T-helper 1 cell (primary cell): ENCODE measurements at regions not wholly inside any gene's neighbourhood (a gene's known extent, or its start where the extent isn't known, plus 50 kb on each side); places are given as distances from the start of the nearest gene placed in this dataset.
"Not testable (repeated sequence)": the region's sequence is repeated elsewhere in the genome, so short reads cannot be mapped to it uniquely, and the experiment has no call there.

Experiments
- DNase-seq, 5 donors: peaks; one replicate each; pipeline ENCODE4 v3.0.0-alpha.2; 2012 to 2020

DNA sequence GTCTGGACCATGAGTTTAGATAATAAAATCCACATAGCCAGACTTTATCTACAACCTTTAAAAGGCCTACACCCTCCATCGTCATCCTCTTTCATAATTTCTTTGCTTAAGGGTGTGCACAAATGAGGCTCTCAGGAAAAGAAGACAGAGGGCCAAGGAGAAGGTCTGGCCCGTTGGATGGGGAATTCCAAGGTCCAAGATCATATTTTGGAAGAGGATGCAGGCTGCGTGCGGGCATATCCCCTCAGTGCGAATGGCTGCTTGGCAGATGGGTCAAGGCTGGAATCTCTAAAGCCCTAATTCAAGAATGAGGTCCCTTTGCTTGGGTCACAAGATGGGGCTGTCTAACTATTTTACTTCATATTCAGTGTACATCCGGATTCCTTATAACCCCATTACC lies 782.2 kb upstream of the NCAM2 start:
- no peak for DNase-seq

GRCh38 chr21:20220586-20220985 lies 777.6 kb upstream of the NCAM2 start:
- DNase-seq: no peak

GRCh38 chr21:20221981-20222380 lies 776.2 kb upstream of the NCAM2 start:
- DNase-seq: not testable (repeated sequence)

DNA sequence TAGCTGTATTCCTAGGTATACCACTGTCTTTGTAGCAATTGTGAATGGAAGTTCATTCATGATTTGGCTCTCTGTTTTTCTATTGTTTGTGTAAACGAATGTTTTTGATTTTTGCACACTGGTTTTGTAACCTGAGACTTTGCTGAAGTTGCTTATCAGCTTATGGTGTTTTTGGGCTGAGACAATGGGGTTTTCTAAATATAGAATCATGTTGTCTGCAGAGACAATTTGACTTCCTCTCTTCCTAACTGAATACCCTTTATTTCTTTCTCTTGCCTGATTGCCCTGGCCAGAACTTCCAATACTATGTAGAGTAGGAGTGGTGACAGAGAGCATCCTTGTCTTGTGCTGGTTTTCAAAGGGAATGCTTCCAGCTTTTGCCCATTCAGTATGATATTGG lies 761.6 kb upstream of the NCAM2 start:
- DNase-seq: not testable (repeated sequence)

GRCh38 chr21:20249401-20249800 lies 748.8 kb upstream of the NCAM2 start:
- no peak for DNase-seq

- no peak for DNase-seq
These were observed 747.9 kb upstream of the NCAM2 start for GRCh38 chr21:20250337-20250736.

DNA sequence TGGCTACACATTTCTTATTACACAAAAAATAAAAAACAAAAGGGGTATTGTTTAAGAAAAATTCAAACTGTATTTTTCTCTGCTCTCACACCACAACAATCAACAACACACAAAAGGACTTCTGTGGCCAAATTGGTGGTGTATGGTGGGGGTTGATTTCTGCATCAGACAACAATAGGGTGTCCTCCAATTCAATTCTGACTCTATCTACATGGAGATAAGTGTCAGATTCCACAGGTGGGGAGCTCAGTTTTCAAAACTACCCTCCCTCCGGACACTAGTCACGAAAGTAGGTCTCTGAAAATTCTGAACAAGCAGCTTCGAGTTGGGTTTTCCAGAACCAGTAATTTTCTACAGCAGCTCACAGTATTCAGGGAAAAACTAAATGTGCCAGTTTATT lies 744.9 kb upstream of the NCAM2 start:
- no peak for DNase-seq

DNA sequence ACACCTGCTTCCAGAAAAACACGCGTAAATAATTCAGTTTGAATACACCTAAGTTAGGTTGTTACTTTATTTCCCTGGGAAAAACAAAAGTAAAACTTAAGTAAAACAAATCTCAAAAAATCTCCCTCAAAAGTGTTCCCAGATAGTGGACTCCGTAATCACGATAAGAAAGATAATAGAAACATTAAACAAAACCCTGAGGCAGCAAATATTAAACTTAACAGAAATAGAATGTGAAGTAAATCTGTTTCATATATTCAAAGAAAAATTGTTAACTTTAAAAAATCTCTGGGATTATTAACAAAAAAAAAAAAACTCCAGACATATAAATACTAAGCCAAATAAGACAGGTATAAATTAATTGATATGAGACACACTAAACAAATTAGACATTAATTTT lies 743.2 kb upstream of the NCAM2 start:
- DNase-seq: no peak

GRCh38 chr21:20257052-20257740 lies 741.0 kb upstream of the NCAM2 start:
- DNase-seq: no peak

DNA sequence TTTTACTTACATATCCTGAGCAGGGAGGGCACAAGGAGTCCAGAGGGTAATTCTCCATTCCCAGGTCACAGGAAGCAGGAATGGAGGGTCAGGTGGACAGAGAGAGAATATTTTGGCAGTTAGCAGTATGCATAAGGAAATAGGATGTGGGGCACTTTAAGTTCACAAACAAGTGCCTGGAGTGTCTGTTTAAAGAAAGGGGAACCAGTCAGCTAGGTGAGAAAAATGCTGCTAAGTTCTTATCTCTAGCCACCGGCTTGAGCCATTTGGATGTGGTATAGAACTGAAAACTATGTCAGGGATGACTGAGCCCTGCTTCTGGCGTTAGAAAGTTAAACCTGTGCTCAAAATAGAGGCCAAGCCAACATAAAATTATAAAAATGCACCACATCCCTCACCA lies 739.7 kb upstream of the NCAM2 start:
- DNase-seq: no peak

DNA sequence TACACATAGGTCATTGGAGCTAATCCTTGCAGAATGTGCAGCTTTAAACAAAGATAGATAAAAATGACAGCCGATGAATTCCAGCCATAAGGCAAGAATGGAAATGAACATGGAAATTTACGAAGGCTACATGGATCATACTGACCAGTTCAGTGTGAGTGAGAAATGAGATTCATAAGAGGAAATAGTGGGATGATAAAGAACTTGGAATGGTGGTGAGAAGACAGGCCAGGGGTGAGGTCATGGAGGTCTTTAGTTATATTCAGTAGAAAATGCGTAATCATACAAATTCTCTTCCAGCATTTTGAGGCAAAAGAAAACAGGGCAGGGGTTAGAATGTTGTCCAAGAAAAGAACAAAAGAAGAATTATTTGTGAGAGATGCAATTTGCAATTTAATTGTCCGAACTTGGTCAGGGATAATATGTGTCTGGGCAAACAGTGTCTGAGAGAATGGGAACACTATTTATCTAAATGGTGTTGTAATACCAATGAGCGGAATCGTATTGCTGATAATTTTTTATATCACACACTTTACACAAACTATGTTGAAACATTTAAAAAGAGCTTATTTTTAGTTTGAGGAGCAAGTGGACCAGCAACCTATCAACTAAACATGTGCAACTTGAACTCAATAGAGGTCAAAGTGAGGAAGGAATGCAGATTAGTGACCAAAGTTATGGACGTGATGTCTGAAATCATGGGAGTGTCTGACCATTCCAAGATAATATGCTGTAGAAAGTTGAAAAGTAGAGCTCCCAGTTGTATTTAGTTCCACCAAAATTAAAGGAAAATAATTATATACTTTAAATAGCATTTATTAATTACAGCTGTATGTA lies 739.0 kb upstream of the NCAM2 start:
- no peak for DNase-seq

DNA sequence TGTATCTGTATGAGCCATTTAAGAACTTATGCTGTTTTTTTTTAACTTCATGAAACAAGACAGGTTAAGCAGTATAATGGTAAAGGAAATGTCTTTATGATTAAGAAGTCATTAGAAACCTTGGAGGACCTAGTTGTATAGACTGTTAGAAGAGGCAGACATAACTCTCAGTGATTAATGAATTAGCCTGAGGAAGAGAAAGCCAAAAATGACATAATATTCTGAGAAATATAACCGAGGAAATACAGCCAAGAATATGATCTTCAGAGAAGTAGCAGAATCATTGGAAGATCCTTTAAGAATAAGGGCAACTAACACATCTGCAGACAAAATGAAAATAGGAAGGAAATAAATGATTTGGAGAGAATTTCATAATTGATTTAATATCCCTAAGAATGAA lies 738.1 kb upstream of the NCAM2 start:
- DNase-seq: no peak

GRCh38 chr21:20261364-20261763 lies 736.8 kb upstream of the NCAM2 start:
- no peak for DNase-seq

DNA sequence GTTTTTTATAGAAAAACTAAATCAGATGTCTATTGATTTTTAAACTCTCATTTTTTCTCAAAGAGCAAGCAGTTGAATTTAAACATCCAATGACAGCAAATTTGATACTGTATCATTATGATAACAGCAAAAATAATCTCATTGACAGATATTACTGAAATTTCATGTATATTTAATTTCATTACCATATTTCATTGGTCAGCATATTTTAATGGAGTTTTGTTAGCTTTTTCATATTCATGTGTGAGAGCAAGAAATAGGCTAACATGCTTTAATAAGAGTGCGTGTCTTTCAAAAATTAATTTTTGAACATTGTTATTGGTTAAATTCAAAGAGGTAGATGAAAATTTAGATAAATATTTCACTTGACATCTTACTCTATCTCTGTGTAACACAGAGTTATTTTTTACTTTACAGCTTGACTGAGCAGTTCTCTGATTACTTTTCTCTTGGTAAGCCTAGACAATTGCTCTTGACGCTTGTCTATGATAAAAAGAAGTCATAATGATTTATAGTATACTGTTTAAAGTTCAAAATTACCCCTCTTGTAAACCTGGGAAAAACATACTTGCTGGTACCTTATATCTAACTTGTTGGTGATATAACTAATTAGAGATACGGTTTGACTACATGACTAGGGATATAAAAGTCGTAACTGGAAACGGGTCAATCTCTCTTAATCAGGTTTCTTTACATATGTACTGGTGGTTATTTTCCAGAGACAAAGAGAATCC lies 732.3 kb upstream of the NCAM2 start:
- DNase-seq: no peak

GRCh38 chr21:20266441-20266710 lies 731.8 kb upstream of the NCAM2 start:
- DNase-seq: no peak

- no peak for DNase-seq
These were observed 727.7 kb upstream of the NCAM2 start for GRCh38 chr21:20270365-20271055.

DNA sequence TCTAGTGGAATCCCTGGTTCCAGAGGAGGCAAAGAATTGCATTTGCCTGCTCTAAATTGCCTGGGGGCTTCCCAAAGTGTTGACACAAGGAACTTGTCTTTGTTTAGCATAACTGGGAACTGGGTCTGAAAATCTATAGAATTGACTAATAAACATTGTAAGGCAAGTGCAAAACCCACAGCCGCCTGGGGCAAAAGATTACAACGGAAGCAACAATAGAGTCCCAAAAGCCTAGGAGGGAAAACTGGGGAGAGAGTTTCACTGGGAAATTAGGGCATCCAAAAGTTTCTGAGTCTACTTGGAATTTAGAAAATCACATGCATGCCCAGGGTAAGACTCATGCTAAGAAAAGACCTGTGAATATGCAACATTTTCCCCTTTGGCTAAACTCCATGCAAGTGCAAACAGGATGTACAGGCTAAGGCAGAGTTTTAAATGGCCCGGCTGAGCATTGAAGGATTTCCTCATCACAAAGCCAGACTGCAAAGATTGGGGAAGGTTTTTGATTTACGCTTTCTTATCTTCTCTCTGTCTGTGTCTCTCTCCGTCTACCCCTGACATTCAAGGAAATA lies 725.3 kb upstream of the NCAM2 start:
- DNase-seq: no peak

- no peak for DNase-seq
These were observed 721.8 kb upstream of the NCAM2 start for GRCh38 chr21:20276377-20276776.

DNA sequence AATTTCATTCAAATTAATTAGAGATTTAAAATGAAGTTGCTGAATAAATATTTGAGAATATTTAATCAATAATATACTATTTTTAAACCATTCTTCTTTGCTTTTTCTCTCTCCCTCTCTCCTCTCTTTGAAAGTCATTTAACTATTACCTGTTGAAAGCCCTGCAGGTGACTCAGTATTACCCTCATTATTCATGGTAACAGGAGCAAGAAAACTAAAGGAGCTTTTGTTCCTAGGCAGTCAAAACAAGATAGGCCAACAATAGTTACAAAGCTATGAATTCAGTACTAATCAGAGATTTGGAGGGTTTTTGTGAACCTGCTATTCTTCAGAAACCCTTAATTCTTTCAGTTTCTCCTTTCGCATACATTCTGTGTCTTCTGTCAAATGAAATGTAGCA lies 721.3 kb upstream of the NCAM2 start:
- DNase-seq: no peak

DNA sequence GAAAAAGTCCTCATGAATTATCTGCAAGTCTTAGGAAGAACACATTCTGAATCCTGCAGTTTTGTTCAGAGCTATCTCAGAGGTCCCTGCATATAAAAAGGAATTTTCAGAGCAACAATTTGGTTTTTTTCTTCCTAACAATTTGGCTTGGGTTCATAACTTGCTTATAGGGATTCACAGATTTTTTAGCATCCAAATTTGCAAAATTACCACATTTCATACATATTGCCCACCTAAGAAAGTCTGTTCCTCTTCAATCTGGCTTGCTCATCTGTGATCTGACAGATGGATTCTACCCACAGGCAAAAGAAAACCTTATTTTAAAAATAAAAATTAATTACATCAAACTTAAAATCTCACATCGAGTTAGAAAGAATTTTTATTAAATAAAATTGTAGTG lies 714.4 kb upstream of the NCAM2 start:
- DNase-seq: no peak

- DNase-seq: no peak
These were observed 705.9 kb upstream of the NCAM2 start for GRCh38 chr21:20292280-20292679.

DNA sequence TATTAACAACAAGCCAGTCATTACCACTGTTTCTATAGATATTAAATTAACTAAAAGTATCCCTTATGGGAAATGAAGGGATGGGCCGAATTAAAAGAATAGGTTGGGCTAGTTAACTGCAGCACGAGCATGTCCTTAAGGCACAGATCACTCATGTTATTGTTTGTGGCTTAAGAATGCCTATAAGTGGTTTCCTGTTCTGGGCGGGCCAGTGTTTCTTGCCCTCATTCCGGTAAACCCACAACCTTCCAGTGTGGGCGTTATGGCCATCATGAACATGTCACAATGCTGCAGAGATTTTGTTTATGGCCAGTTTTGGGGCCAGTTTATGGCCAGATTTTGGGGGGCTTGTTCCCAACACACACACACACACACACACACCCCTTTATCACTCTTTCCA lies 705.4 kb upstream of the NCAM2 start:
- not testable (repeated sequence) for DNase-seq

GRCh38 chr21:20301395-20301794 lies 696.8 kb upstream of the NCAM2 start:
- DNase-seq: no peak
